ENCODE measurements at regions not wholly inside any gene's neighbourhood (a gene's known extent, or its start where the extent isn't known, plus 50 kb on each side); places are given as distances from the start of the nearest gene placed in this dataset.

DNA sequence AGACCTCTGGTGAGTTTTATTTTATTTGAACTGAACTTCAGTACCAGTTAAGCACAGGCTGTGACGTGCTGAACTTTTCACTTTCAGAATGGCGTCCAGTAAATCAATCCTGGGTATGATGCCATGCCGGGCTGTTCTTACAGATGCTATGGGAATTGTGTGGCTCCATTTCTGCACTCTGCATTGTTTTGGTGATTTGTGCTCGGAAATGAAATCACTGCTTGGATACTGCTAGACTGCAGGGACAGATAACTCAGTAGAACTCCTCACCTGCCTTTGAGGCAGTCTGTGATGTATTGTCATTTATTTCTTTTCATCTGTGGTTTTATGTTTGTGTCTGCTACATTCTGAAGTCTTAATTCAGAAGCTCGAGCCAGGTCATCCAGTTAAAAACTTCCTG lies 172.7 kb downstream of the PTPN11 start:
- TF ChIP-seq POLR2A (IDR thresholded peaks at IDR 0.05; ENCODE audit: low read depth, low read length) (no peak), SMC3 (IDR thresholded peaks at IDR 0.05; ENCODE audit: low read depth, low read length) (no peak), NFE2L2 (IDR thresholded peaks at IDR 0.05; ENCODE audit: low read depth, low read length) (no peak), BHLHE40 (IDR thresholded peaks at IDR 0.05; ENCODE audit: low read depth, low read length) (no peak), RAD21 (IDR thresholded peaks at IDR 0.05; ENCODE audit: low read length) (no peak), MXI1 (IDR thresholded peaks at IDR 0.05; ENCODE audit: borderline replicate concordance, low read depth, low read length) (no peak), CEBPB (IDR thresholded peaks at IDR 0.05; ENCODE audit: low read depth, low read length) (no peak), ELK1 (IDR thresholded peaks at IDR 0.05; ENCODE audit: borderline replicate concordance, low read depth, low read length) (no peak), USF2 (IDR thresholded peaks at IDR 0.05; ENCODE audit: low read depth, low read length) (no peak), RCOR1 (IDR thresholded peaks at IDR 0.05; ENCODE audit: insufficient replicate concordance, low read length) (no peak)
- TF ChIP-seq, protein P1, sequence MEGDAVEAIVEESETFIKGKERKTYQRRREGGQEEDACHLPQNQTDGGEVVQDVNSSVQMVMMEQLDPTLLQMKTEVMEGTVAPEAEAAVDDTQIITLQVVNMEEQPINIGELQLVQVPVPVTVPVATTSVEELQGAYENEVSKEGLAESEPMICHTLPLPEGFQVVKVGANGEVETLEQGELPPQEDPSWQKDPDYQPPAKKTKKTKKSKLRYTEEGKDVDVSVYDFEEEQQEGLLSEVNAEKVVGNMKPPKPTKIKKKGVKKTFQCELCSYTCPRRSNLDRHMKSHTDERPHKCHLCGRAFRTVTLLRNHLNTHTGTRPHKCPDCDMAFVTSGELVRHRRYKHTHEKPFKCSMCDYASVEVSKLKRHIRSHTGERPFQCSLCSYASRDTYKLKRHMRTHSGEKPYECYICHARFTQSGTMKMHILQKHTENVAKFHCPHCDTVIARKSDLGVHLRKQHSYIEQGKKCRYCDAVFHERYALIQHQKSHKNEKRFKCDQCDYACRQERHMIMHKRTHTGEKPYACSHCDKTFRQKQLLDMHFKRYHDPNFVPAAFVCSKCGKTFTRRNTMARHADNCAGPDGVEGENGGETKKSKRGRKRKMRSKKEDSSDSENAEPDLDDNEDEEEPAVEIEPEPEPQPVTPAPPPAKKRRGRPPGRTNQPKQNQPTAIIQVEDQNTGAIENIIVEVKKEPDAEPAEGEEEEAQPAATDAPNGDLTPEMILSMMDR (conservative IDR thresholded peaks at IDR 0.05; ENCODE audit: low read depth, low read length): no peak
